HEK293T (cell line): ENCODE measurements at regions not wholly inside any gene's neighbourhood (a gene's known extent, or its start where the extent isn't known, plus 50 kb on each side); places are given as distances from the start of the nearest gene placed in this dataset.
"Not testable (repeated sequence)": the region's sequence is repeated elsewhere in the genome, so short reads cannot be mapped to it uniquely, and the experiment has no call there.

Source experiments
- CTCF ChIA-PET: fragments of 350-600 bp; formaldehyde crosslinking; extraction: SDS; loops from one replicate; lab custom pipeline; 2021; ENCODE audit warnings: antibody characterized with exemption, inconsistent platforms; lab: Yijun Ruan, JAX
- POLR2A ChIA-PET: fragments of 350-600 bp; formaldehyde crosslinking; extraction: SDS; loops from one replicate; lab custom pipeline; 2020; ENCODE audit warnings: antibody characterized with exemption, inconsistent platforms; lab: Yijun Ruan, JAX
- DNase-seq: peaks from one replicate; pipeline ENCODE4 v3.0.0; 2012; ENCODE audit warnings: mixed read lengths; ENCODE audit errors: extremely low spot score
- ARNT ChIP-seq: fragments of 450-650 bp; IDR thresholded peaks from 2 replicates; pipeline ENCODE4 v1.6.1; 2017; ENCODE audit warnings: mild to moderate bottlenecking
- BHLHE40 ChIP-seq: fragments of 450-650 bp; IDR thresholded peaks from 2 replicates; pipeline ENCODE4 v1.6.1; 2016; ENCODE audit warnings: mild to moderate bottlenecking, moderate library complexity, borderline replicate concordance
- CTBP1 ChIP-seq: fragments of 450-650 bp; IDR thresholded peaks from 2 replicates; pipeline ENCODE4 v1.6.1; 2016; ENCODE audit warnings: borderline replicate concordance
- ELF4 ChIP-seq: fragments of 450-650 bp; IDR thresholded peaks from 2 replicates; pipeline ENCODE4 v1.6.1; 2017; ENCODE audit warnings: antibody characterized with exemption
- FOXA1 ChIP-seq: fragments of 450-650 bp; IDR thresholded peaks from 2 replicates; pipeline ENCODE4 v1.6.1; 2016; ENCODE audit warnings: mild to moderate bottlenecking
- FOXK2 ChIP-seq: fragments of 450-650 bp; IDR thresholded peaks from 2 replicates; pipeline ENCODE4 v1.6.1; 2016; ENCODE audit warnings: mild to moderate bottlenecking
- FOXM1 ChIP-seq: fragments of 450-650 bp; IDR thresholded peaks from 2 replicates; pipeline ENCODE4 v1.6.1; 2017; ENCODE audit warnings: mild to moderate bottlenecking, borderline replicate concordance
- HDGF ChIP-seq: fragments of 450-650 bp; IDR thresholded peaks from 2 replicates; pipeline ENCODE4 v1.6.1; 2017; ENCODE audit warnings: antibody characterized with exemption, borderline replicate concordance
- L3MBTL2 ChIP-seq: fragments of 450-650 bp; conservative IDR thresholded peaks from 2 replicates; pipeline ENCODE4 v1.6.1; 2016; ENCODE audit warnings: mild to moderate bottlenecking
- LEF1 ChIP-seq: fragments of 450-650 bp; IDR thresholded peaks from 2 replicates; pipeline ENCODE4 v1.6.1; 2017; ENCODE audit warnings: mild to moderate bottlenecking, borderline replicate concordance
- NFRKB ChIP-seq: fragments of 450-650 bp; IDR thresholded peaks from 2 replicates; pipeline ENCODE4 v1.6.1; 2016; ENCODE audit warnings: mild to moderate bottlenecking, moderate library complexity
- PKNOX1 ChIP-seq: fragments of 450-650 bp; IDR thresholded peaks from 2 replicates; pipeline ENCODE4 v1.6.1; 2016
- SP1 ChIP-seq: fragments of 450-650 bp; IDR thresholded peaks from 2 replicates; pipeline ENCODE4 v1.6.1; 2017
- SUZ12 ChIP-seq: fragments of 450-650 bp; IDR thresholded peaks from 2 replicates; pipeline ENCODE4 v1.6.1; 2016; ENCODE audit warnings: mild to moderate bottlenecking
- TARDBP ChIP-seq: fragments of 450-650 bp; IDR thresholded peaks from 2 replicates; pipeline ENCODE4 v1.6.1; 2016
- ZNF384 ChIP-seq: fragments of 450-650 bp; IDR thresholded peaks from 2 replicates; pipeline ENCODE4 v1.6.1; 2016

GRCh38 chr1:25171013-25171412 is 61.3 kb downstream of the SYF2 start:
- CTCF ChIA-PET, POLR2A ChIA-PET, DNase-seq: not testable (repeated sequence)

DNA sequence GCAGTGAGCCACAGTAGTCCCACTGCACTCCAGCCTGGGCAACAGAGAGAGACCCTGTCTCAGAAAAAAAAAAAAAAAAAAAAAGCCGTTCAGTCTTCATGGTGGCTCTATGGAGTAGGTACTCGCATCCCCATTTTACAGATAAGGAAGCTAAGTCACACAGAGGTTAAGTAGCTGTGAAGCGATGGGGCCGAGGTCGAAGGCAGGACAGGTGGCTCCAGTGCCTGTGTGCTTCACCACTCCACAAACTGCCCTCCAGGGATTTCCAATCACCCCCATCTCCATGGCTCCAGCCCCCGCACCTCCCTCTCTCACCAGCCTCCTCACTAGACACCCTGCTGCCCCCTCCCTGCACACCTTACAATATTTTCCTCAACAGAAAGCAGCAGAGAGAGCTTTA is 61.9 kb downstream of the SYF2 start:
- no peak for DNase-seq
- TF ChIP-seq FOXM1 (no peak), HDGF (no peak), L3MBTL2 (no peak), PKNOX1 (no peak), FOXA1 (no peak), SUZ12 (no peak), NFRKB (no peak), BHLHE40 (no peak), SP1 (no peak), FOXK2 (no peak)
- CTCF ChIA-PET: no interaction called here
- POLR2A ChIA-PET: no interaction called here

GRCh38 chr1:25169610-25170009 is 62.7 kb downstream of the SYF2 start:
- DNase-seq: no peak
- CTCF ChIA-PET: no interaction called here
- POLR2A ChIA-PET: no interaction called here
- TF ChIP-seq SP1 (no peak), BHLHE40 (no peak), ZNF384 (no peak), ELF4 (no peak), LEF1 (no peak)

DNA sequence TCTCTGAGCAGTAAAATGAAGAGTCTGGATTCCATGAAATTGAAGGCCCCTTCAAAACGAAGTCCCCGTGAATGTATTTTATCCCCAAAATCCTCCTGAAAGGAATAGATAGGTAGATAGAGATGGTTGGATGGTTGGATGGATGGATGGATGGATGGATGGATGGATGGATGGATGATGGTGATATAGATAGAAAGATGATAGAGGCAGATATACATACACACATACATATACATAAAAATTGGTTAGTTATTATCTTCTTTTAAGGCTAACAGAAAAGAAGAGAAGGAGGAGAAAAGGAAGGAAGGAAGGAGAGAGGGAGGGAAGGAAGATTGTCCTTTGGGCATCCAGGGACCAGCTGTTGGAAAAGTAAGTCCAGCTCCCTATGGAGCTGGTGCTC is 63.1 kb downstream of the SYF2 start:
- CTCF ChIA-PET: no interaction called here
- POLR2A ChIA-PET: no interaction called here
- no peak for TF ChIP-seq PKNOX1
- TF ChIP-seq FOXA1: no peak
- no peak for TF ChIP-seq HDGF
- no peak for TF ChIP-seq ARNT
- no peak for TF ChIP-seq L3MBTL2
- TF ChIP-seq ELF4: no peak
- no peak for TF ChIP-seq BHLHE40
- no peak for TF ChIP-seq SUZ12
- no peak for TF ChIP-seq CTBP1
- TF ChIP-seq ZNF384: no peak
- no peak for TF ChIP-seq FOXK2
- TF ChIP-seq TARDBP: no peak
- no peak for DNase-seq

DNA sequence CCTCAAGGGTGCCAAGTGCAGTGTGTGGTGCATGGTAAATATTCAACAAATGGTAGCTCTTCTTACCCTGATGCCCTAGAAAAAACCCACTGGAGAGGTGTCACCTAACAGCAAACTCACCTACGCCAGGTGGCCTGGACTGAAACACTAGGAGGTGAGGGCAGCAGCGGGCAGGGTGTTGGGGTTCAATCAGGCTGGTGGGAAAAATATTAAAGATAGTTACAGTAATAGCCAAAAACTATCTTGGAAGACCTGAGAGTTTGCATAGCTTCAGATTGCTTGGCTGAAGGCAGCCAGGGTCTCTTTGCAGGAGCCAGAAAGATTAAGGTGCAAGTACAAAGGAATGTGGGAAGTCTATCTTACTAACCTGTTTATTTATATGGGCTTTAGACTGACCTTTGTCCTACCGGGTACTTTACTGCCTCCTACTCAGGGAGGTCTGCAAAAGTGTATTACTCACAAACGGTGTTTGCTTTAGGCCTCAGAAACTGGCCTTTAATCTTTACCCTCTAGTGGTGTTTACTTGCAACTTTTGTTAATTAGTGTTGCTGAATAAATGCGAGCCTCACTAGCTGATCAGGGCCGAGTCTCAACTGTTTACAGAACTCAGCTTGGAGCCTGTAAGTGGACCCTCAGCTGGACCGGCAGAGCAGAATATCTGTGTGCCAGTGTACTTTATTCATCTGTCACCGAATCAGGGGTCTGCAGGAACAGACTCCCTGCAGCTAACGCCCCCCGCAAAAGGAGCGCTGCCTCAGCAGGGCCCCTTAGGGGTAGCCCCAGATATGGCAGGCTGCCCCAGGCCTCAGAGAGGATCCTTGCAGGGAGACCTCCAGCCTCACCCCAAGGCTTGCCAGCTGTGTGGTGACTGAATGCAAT is 63.9 kb downstream of the SYF2 start:
- ChIA-PET POLR2A (no interaction called here), CTCF (no interaction called here)
- TF ChIP-seq PKNOX1 (no peak), FOXK2 (no peak), ELF4 (no peak), SUZ12 (no peak), CTBP1 (no peak), TARDBP (no peak), LEF1 (no peak), FOXA1 (no peak), ARNT (no peak), NFRKB (no peak), FOXM1 (no peak)
- no peak for DNase-seq

DNA sequence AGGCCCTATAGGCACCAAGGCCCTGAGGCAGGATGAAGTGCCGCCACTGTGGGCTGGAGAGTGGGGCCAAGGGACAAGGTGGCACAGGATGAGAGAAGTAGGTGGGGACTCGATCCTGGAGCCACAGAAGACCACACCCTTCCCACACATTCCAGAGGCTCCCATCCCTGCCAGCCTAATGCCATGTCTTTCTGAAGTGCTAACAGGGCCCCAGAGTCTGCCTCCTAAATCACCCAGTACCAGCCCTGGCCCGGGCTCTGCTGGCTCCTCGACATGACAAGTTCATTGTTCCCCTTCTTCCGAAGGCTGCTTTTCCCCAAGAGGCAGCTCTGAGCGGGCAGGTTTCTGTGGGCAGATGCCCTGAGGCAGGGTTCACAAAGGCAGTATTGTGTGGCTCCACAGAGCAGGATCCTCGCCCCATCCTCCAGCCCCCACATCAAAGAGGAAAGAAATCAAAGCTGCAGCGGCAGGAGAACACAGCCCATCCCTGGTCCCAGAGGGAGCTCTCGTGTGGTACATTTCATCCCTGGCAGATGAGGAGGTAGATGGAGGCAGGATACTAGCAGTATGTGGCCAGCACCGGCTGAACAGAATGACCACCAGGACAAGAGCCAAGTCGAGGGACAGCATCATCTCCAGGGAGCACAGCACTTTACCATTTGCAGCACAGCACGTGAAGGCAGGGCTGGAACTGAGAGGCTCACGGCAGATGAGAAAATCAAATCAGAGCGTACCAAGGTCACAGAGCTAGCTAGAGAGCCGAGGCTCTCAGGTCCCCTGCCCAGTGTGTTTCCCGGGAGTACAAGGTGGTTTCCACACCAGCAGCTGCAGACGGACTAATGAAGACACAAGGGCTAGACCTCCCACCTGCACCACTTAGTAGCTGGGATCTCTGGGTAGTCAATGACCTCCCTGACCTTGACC is 64.8 kb downstream of the SYF2 start:
- POLR2A ChIA-PET: no interaction called here
- DNase-seq: no peak
- CTCF ChIA-PET: no interaction called here
- no peak for TF ChIP-seq LEF1
- no peak for TF ChIP-seq FOXM1
- no peak for TF ChIP-seq TARDBP
- no peak for TF ChIP-seq HDGF
- TF ChIP-seq CTBP1: no peak
- TF ChIP-seq FOXA1: no peak
- TF ChIP-seq L3MBTL2: no peak
- no peak for TF ChIP-seq PKNOX1
- TF ChIP-seq FOXK2: no peak
- no peak for TF ChIP-seq ELF4
- TF ChIP-seq BHLHE40: no peak
- TF ChIP-seq SP1: no peak
- TF ChIP-seq SUZ12: no peak
- no peak for TF ChIP-seq NFRKB
- no peak for TF ChIP-seq ARNT
- TF ChIP-seq ZNF384: no peak
